Kidney (tissue), 13 donors: ENCODE measurements at regions not wholly inside any gene's neighbourhood (a gene's known extent, or its start where the extent isn't known, plus 50 kb on each side); places are given as distances from the start of the nearest gene placed in this dataset.

Source experiments
- DNase-seq, 5 donors: peaks; one replicate each; pipeline ENCODE4 v3.0.0-alpha.2; 2013 to 2020
- FAIRE-seq: peaks from 2 replicates; lab custom pipeline; 2012; peaks lifted over from hg19 to GRCh38; lab: Jason Lieb, UNC
- H3K27ac ChIP-seq, 2 donors: one replicate each; pipeline ENCODE4 v1.7.0; 2013; ENCODE audit warnings: low read depth in 2 of 2, low read length in 2 of 2, inconsistent platforms in 1 of 2
- H3K27me3 ChIP-seq: one replicate; pipeline ENCODE4 v1.7.1; 2013; ENCODE audit warnings: low read length, inconsistent platforms; ENCODE audit not compliant: control insufficient read depth, insufficient read depth
- H3K36me3 ChIP-seq, 3 donors: one replicate each; pipeline versions ENCODE4 v1.7.0 to v1.7.1; 2013; ENCODE audit warnings: low read length in 3 of 3, control low read depth in 1 of 3, inconsistent platforms in 1 of 3; ENCODE audit not compliant: insufficient read depth in 3 of 3, control insufficient read depth in 2 of 3
- H3K4me1 ChIP-seq, 3 donors: one replicate each; pipeline versions ENCODE4 v1.7.0 to v1.7.1; 2013; ENCODE audit warnings: low read length in 3 of 3, inconsistent platforms in 1 of 3, low read depth in 1 of 3; ENCODE audit not compliant: control insufficient read depth in 2 of 3, insufficient read depth in 2 of 3
- H3K4me3 ChIP-seq, 3 donors: one replicate each; pipeline versions ENCODE4 v1.7.0 to v1.8.1; 2013; ENCODE audit warnings: low read length in 3 of 3, control low read depth in 1 of 3, inconsistent platforms in 1 of 3
- H3K9ac ChIP-seq, 3 donors: one replicate each; pipeline versions ENCODE4 v1.7.0 to v1.7.1; 2013; ENCODE audit warnings: low read length in 3 of 3, control low read depth in 1 of 3, inconsistent platforms in 1 of 3
- H3K9me3 ChIP-seq, 3 donors: one replicate each; pipeline versions ENCODE4 v1.7.0 to v1.7.1; 2013; ENCODE audit warnings: low read length in 3 of 3, control low read depth in 1 of 3, inconsistent platforms in 1 of 3; ENCODE audit not compliant: control insufficient read depth in 2 of 3, insufficient read depth in 1 of 3
- CTCF ChIP-seq: IDR thresholded peaks from 3 replicates; pipeline ENCODE4 v1.5.1; 2012; ENCODE audit warnings: mild to moderate bottlenecking, moderate library complexity, borderline replicate concordance; ENCODE audit not compliant: insufficient read depth; ENCODE audit errors: extremely low read depth
- intact Hi-C: fragments of 100-400 bp; cut with DNase I; formaldehyde crosslinking; loops from one replicate; pipeline ENCODE4 v1.11.1; 2022
- donor health status: control.
- donor health status: control.
- donor health status: control.
- donor health status: control.
- donor health status: control.
- donor health status: DM: yes; HTN: yes; CAD: no.
- donor health status: Normal renal cell carcinoma (clear cell type).

- intact Hi-C loops: no loop called here
- FAIRE-seq (no peak), DNase-seq (no peak)
- Histone ChIP-seq H3K27me3 (no peaks in the 10 kb centered on the region), H3K9ac (no peak overlapping the region), H3K9me3 (no peaks in the 10 kb centered on the region), H3K4me1 (no peaks in the 10 kb centered on the region), H3K27ac (no peak overlapping the region), H3K36me3 (no peaks in the 10 kb centered on the region), H3K4me3 (no peak overlapping the region)
- no peak for TF ChIP-seq CTCF
These were observed 245.5 kb upstream of the ZNF521 start for GRCh38 chr18:25597476-25597875.

GRCh38 chr18:25595274-25596060 lies 243.5 kb upstream of the ZNF521 start:
- DNase-seq (no peak), FAIRE-seq (no peak)
- intact Hi-C loops: no loop called here
- TF ChIP-seq CTCF: no peak
- H3K4me3 ChIP-seq: no peak overlapping the region
- H3K27me3 ChIP-seq: no peaks in the 10 kb centered on the region
- no peaks in the 10 kb centered on the region for H3K9me3 ChIP-seq
- no peak overlapping the region for H3K9ac ChIP-seq
- H3K4me1 ChIP-seq: no peaks in the 10 kb centered on the region
- H3K36me3 ChIP-seq: no peaks in the 10 kb centered on the region
- H3K27ac ChIP-seq: no peak overlapping the region

- Histone ChIP-seq H3K36me3 (no peaks in the 10 kb centered on the region), H3K4me1 (no peaks in the 10 kb centered on the region), H3K27ac (no peak overlapping the region), H3K27me3 (no peaks in the 10 kb centered on the region), H3K9ac (no peak overlapping the region), H3K9me3 (no peaks in the 10 kb centered on the region), H3K4me3 (no peak overlapping the region)
- FAIRE-seq: no peak
- TF ChIP-seq CTCF: no peak
- no peak for DNase-seq
- intact Hi-C loops: no loop called here
These were observed 242.4 kb upstream of the ZNF521 start for GRCh38 chr18:25594351-25594750.
